ENCODE measurements at regions not wholly inside any gene's neighbourhood (a gene's known extent, or its start where the extent isn't known, plus 50 kb on each side); places are given as distances from the start of the nearest gene placed in this dataset.

GRCh38 chr6:22788038-22788437, 218.7 kb downstream of the HDGFL1 start:
- TF ChIP-seq CTCF (IDR thresholded peaks at IDR 0.05; ENCODE audit: poor library complexity, severe bottlenecking) (no peak), MXI1 (conservative IDR thresholded peaks at IDR 0.05; ENCODE audit: poor library complexity, severe bottlenecking) (no peak), RAD21 (conservative IDR thresholded peaks at IDR 0.05) (no peak), EZH2 (IDR thresholded peaks at IDR 0.05; ENCODE audit: borderline replicate concordance, insufficient read depth, low read length, poor library complexity, severe bottlenecking) (no peak), POLR2AphosphoS5 (IDR thresholded peaks at IDR 0.05) (no peak), EP300 (conservative IDR thresholded peaks at IDR 0.05; ENCODE audit: poor library complexity, severe bottlenecking) (no peak), TAF1 (IDR thresholded peaks at IDR 0.05; ENCODE audit: low read depth) (no peak)

Measured in neural cell (in vitro differentiated cells).